Activated CD8-positive, alpha-beta memory T cell treated with anti-CD3 and anti-CD28 coated beads for 48 hours (primary cell): ENCODE measurements at regions not wholly inside any gene's neighbourhood (a gene's known extent, or its start where the extent isn't known, plus 50 kb on each side); places are given as distances from the start of the nearest gene placed in this dataset.
"Not testable (repeated sequence)": the region's sequence is repeated elsewhere in the genome, so short reads cannot be mapped to it uniquely, and the experiment has no call there.

Source experiments
- DNase-seq, 3 experiments: peaks; one replicate each; pipeline ENCODE4 v3.0.0-alpha.2; 2020; ENCODE audit warnings: low read depth in 2 of 3, low spot score in 2 of 3

- DNase-seq, result not testable (repeated sequence)
These were observed 109.7 kb upstream of the ZNG1E start for GRCh38 chr9:65566018-65566417.

- not testable (repeated sequence) for DNase-seq
These were observed 156.7 kb upstream of the ZNG1E start for GRCh38 chr9:65519018-65519417.

GRCh38 chr9:65514465-65514864, 161.3 kb upstream of the ZNG1E start:
- not testable (repeated sequence) for DNase-seq

GRCh38 chr9:65507897-65508296, 167.8 kb upstream of the ZNG1E start:
- DNase-seq, result not testable (repeated sequence)

- DNase-seq, result not testable (repeated sequence)
These were observed 171.0 kb upstream of the ZNG1E start for GRCh38 chr9:65504686-65505085.

GRCh38 chr9:65503696-65504095, 172.0 kb upstream of the ZNG1E start:
- not testable (repeated sequence) for DNase-seq

GRCh38 chr9:65482890-65483289, 192.8 kb upstream of the ZNG1E start:
- DNase-seq, result not testable (repeated sequence)

- DNase-seq, result not testable (repeated sequence)
These were observed 194.4 kb upstream of the ZNG1E start for GRCh38 chr9:65481291-65481690.

- DNase-seq, result not testable (repeated sequence)
These were observed 189.9 kb upstream of the FOXD4L5 start for GRCh38 chr9:65474891-65475290.

GRCh38 chr9:65473059-65473822, 188.2 kb upstream of the FOXD4L5 start:
- DNase-seq, result not testable (repeated sequence)

GRCh38 chr9:65471106-65471505, 186.1 kb upstream of the FOXD4L5 start:
- DNase-seq, result not testable (repeated sequence)

- not testable (repeated sequence) for DNase-seq
These were observed 182.1 kb upstream of the FOXD4L5 start for GRCh38 chr9:65466911-65467734.

- not testable (repeated sequence) for DNase-seq
These were observed 180.4 kb upstream of the FOXD4L5 start for GRCh38 chr9:65465246-65465895.

- DNase-seq, result not testable (repeated sequence)
These were observed 177.5 kb upstream of the FOXD4L5 start for GRCh38 chr9:65462476-65462875.

- DNase-seq, result no peak
These were observed 174.8 kb upstream of the FOXD4L5 start for GRCh38 chr9:65459756-65460320.

GRCh38 chr9:65458992-65459391, 174.0 kb upstream of the FOXD4L5 start:
- DNase-seq, result no peak

- DNase-seq, result no peak
These were observed 173.5 kb upstream of the FOXD4L5 start for GRCh38 chr9:65458465-65458864.

- DNase-seq, result not testable (repeated sequence)
These were observed 172.0 kb upstream of the FOXD4L5 start for GRCh38 chr9:65456991-65457390.

GRCh38 chr9:65455751-65456647, 171.0 kb upstream of the FOXD4L5 start:
- not testable (repeated sequence) for DNase-seq

- DNase-seq, result not testable (repeated sequence)
These were observed 170.1 kb upstream of the FOXD4L5 start for GRCh38 chr9:65455136-65455535.
